Neutrophil (primary cell): ENCODE measurements at regions not wholly inside any gene's neighbourhood (a gene's known extent, or its start where the extent isn't known, plus 50 kb on each side); places are given as distances from the start of the nearest gene placed in this dataset.

Source experiments
- H3K27ac ChIP-seq: fragments of 200-600 bp; sonication (generic); 2 replicates; pipeline ENCODE4 v1.5.1; 2016; ENCODE audit warnings: mild to moderate bottlenecking, moderate library complexity
- H3K27me3 ChIP-seq: fragments of 200-600 bp; sonication (generic); 2 replicates; pipeline ENCODE4 v1.6.0; 2016; ENCODE audit warnings: mild to moderate bottlenecking
- H3K36me3 ChIP-seq: fragments of 200-600 bp; sonication (generic); 2 replicates; pipeline ENCODE4 v1.5.1; 2017
- H3K4me1 ChIP-seq, 2 experiments: fragments of 200-600 bp in 1 of 2; sonication (generic) in 1 of 2; 1 replicate in 1 of 2; 2 replicates in 1 of 2; pipeline versions ENCODE4 v1.5.1 to v1.6.1; 2013 to 2016; ENCODE audit warnings: low read depth in 1 of 2, low read length in 1 of 2, mild to moderate bottlenecking in 1 of 2, moderate library complexity in 1 of 2; ENCODE audit not compliant: control insufficient read depth in 1 of 2, insufficient read depth in 1 of 2
- H3K4me3 ChIP-seq, 2 experiments: fragments of 200-600 bp in 1 of 2; sonication (generic) in 1 of 2; 1 replicate in 1 of 2; 2 replicates in 1 of 2; pipeline ENCODE4 v1.5.1; 2013 to 2016; ENCODE audit warnings: low read depth in 1 of 2, low read length in 1 of 2, mild to moderate bottlenecking in 1 of 2, moderate library complexity in 1 of 2
- H3K9me3 ChIP-seq: fragments of 200-600 bp; sonication (generic); 2 replicates; pipeline ENCODE4 v1.5.1; 2016
- CTCF ChIP-seq: fragments of 200-600 bp; sonication (generic); IDR thresholded peaks from 2 replicates; pipeline ENCODE4 v1.5.1; 2016; ENCODE audit warnings: antibody characterized with exemption

GRCh38 chr15:85959611-85960010 lies 120.1 kb upstream of the AGBL1 start:
- no peak overlapping the region for H3K4me3 ChIP-seq
- H3K36me3 ChIP-seq: no peaks in the 10 kb centered on the region
- H3K27ac ChIP-seq: no peak overlapping the region
- H3K9me3 ChIP-seq: no peaks in the 10 kb centered on the region
- TF ChIP-seq CTCF: no peak
- H3K4me1 ChIP-seq: no peaks in the 10 kb centered on the region
- peaks cover 9% of the 10 kb centered on the region for H3K27me3 ChIP-seq

DNA sequence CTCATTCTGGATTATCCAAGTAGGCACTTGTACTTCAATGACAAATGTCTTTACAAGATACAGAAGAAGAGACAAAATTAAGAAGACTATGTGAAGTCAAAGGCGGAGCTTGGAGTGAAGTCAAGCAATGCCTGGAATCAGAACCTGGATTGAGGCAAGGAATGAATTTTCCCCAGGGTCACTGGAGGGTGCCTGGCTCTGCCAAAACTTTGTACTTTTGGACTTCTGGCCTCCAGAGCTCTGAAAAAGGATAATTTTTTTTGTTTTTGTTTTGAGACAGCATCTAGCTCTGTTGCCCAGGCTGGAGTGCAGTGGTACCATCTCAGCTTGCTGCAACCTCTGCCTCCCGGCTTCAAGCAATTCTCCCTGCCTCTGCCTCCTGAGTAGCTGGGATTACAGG lies 119.3 kb upstream of the AGBL1 start:
- Histone ChIP-seq H3K27me3 (peaks cover 16% of the 10 kb centered on the region), H3K9me3 (no peaks in the 10 kb centered on the region), H3K4me1 (no peaks in the 10 kb centered on the region), H3K36me3 (no peaks in the 10 kb centered on the region), H3K4me3 (no peak overlapping the region), H3K27ac (no peak overlapping the region)
- no peak for TF ChIP-seq CTCF

DNA sequence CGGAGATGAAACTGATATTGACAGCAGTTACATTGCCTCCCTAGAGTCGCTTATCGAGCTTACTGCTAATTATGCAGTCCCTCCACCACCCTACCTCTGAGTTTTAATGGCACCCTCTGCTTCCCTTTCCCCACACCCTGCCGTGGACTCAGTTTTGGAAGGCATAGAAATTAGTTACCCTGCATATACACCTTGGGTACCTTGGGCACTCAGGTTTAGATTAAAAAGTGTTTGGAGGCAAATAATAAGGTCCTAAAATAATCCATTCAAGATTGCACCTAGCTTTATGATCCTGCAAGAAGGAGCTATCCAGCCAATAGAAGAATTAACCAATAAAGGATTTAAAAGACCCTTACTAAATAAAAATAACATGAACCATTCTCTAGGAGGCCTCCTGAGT lies 117.8 kb upstream of the AGBL1 start:
- Histone ChIP-seq H3K4me3 (no peak overlapping the region), H3K27me3 (peaks cover 28% of the 10 kb centered on the region), H3K27ac (no peak overlapping the region), H3K4me1 (no peaks in the 10 kb centered on the region), H3K9me3 (no peaks in the 10 kb centered on the region), H3K36me3 (no peaks in the 10 kb centered on the region)
- no peak for TF ChIP-seq CTCF

- no peak overlapping the region for H3K4me3 ChIP-seq
- TF ChIP-seq CTCF: no peak
- H3K27me3 ChIP-seq: peaks cover 29% of the 10 kb centered on the region
- no peaks in the 10 kb centered on the region for H3K4me1 ChIP-seq
- no peaks in the 10 kb centered on the region for H3K9me3 ChIP-seq
- H3K27ac ChIP-seq: no peak overlapping the region
- H3K36me3 ChIP-seq: no peaks in the 10 kb centered on the region
Observed at GRCh38 chr15:85963262-85963760, 116.4 kb upstream of the AGBL1 start.

DNA sequence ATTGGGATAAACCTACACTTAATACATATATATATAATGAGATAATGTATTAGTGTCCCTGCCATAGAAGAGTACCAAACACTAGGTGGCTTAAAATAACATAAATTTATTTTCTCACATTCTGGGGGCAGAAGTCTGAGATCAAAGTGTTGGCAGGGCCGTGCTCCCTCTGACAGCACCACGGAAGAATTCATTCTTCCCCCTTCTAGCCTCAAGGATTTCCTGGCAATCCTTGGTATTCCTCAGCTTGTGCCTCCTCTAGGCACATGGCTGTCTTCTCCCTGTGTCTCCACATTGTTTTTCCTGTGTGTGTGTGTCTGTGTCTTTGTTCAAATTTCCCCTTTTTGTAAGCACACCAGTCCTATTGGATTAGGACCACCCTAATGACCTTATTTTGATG lies 115.2 kb upstream of the AGBL1 start:
- H3K9me3 ChIP-seq: no peaks in the 10 kb centered on the region
- H3K36me3 ChIP-seq: no peaks in the 10 kb centered on the region
- no peak overlapping the region for H3K27ac ChIP-seq
- H3K4me3 ChIP-seq: no peak overlapping the region
- no peak for TF ChIP-seq CTCF
- peaks cover 29% of the 10 kb centered on the region for H3K27me3 ChIP-seq
- no peaks in the 10 kb centered on the region for H3K4me1 ChIP-seq

GRCh38 chr15:85967553-85967952 lies 112.1 kb upstream of the AGBL1 start:
- Histone ChIP-seq H3K4me3 (no peak overlapping the region), H3K9me3 (no peaks in the 10 kb centered on the region), H3K36me3 (no peaks in the 10 kb centered on the region), H3K4me1 (no peaks in the 10 kb centered on the region), H3K27me3 (peaks cover 29% of the 10 kb centered on the region), H3K27ac (no peak overlapping the region)
- TF ChIP-seq CTCF: no peak
